Glomerular endothelial cell (primary cell): ENCODE measurements at regions not wholly inside any gene's neighbourhood (a gene's known extent, or its start where the extent isn't known, plus 50 kb on each side); places are given as distances from the start of the nearest gene placed in this dataset.

Experiments
- DNase-seq: peaks from one replicate; pipeline ENCODE4 v3.0.0-alpha.2; 2011; ENCODE audit warnings: low read depth, low spot score; ENCODE audit errors: extremely low read depth

- DNase-seq, result no peak
Measured at GRCh38 chr5:61735531-61735930, 403.5 kb downstream of the ZSWIM6 start.

- DNase-seq, result no peak
Measured at GRCh38 chr5:61735995-61736394, 403.9 kb downstream of the ZSWIM6 start.

- no peak for DNase-seq
Measured at GRCh38 chr5:61737301-61737963, 405.4 kb downstream of the ZSWIM6 start.

- no peak for DNase-seq
Measured at GRCh38 chr5:61737964-61738340, 405.9 kb downstream of the ZSWIM6 start.

- DNase-seq, result no peak
Measured at GRCh38 chr5:61738446-61738845, 406.4 kb downstream of the ZSWIM6 start.

- no peak for DNase-seq
Measured at GRCh38 chr5:61744690-61745619, 412.9 kb downstream of the ZSWIM6 start.

- no peak for DNase-seq
Measured at GRCh38 chr5:61746831-61747575, 414.9 kb downstream of the ZSWIM6 start.

GRCh38 chr5:61748121-61748520, 416.1 kb downstream of the ZSWIM6 start:
- DNase-seq, result no peak

- DNase-seq, result no peak
Measured at GRCh38 chr5:61748651-61749050, 416.6 kb downstream of the ZSWIM6 start.

- no peak for DNase-seq
Measured at GRCh38 chr5:61752588-61752987, 420.5 kb downstream of the ZSWIM6 start.

- no peak for DNase-seq
Measured at GRCh38 chr5:61754792-61755191, 422.7 kb downstream of the ZSWIM6 start.

- DNase-seq, result no peak
Measured at GRCh38 chr5:61755726-61756222, 423.7 kb downstream of the ZSWIM6 start.

GRCh38 chr5:61758711-61759110, 426.7 kb downstream of the ZSWIM6 start:
- no peak for DNase-seq

- no peak for DNase-seq
Measured at GRCh38 chr5:61765471-61765870, 433.4 kb downstream of the ZSWIM6 start.

GRCh38 chr5:61766141-61766540, 434.1 kb downstream of the ZSWIM6 start:
- no peak for DNase-seq

- no peak for DNase-seq
Measured at GRCh38 chr5:61767231-61768080, 435.4 kb downstream of the ZSWIM6 start.

GRCh38 chr5:61768692-61769281, 436.7 kb downstream of the ZSWIM6 start:
- DNase-seq, result no peak

- DNase-seq, result no peak
Measured at GRCh38 chr5:61771062-61771461, 439.0 kb downstream of the ZSWIM6 start.

- DNase-seq, result no peak
Measured at GRCh38 chr5:61771808-61772207, 439.8 kb downstream of the ZSWIM6 start.

- no peak for DNase-seq
Measured at GRCh38 chr5:61775901-61776300, 443.8 kb downstream of the ZSWIM6 start.
